B cell (primary cell): ENCODE measurements at regions not wholly inside any gene's neighbourhood (a gene's known extent, or its start where the extent isn't known, plus 50 kb on each side); places are given as distances from the start of the nearest gene placed in this dataset.

Experiments
- ATAC-seq: fragments of 200-7000 bp; cut with Tn5 transposase; one replicate; pipeline ENCODE4 v1.10.0; 2021; ENCODE audit warnings: low read depth, mild to moderate bottlenecking, moderate number of reproducible peaks, moderate library complexity
- CTCF ChIA-PET: fragments of 350-600 bp; sonication (Branson Sonifier 250); formaldehyde crosslinking; loops from one replicate; lab custom pipeline; 2021; ENCODE audit warnings: antibody characterized with exemption, inconsistent platforms; lab: Charles Lee
- POLR2A ChIA-PET: fragments of 350-600 bp; sonication (Branson Sonifier 250); formaldehyde crosslinking; loops from one replicate; lab custom pipeline; 2021; ENCODE audit warnings: antibody characterized with exemption; lab: Charles Lee
- DNase-seq: peaks from one replicate; pipeline ENCODE4 v3.0.0; 2013
- H2AFZ ChIP-seq: 2 replicates; pipeline ENCODE4 v1.6.1; 2012; ENCODE audit warnings: mild to moderate bottlenecking, low read depth, low read length; ENCODE audit not compliant: insufficient read depth, poor library complexity, severe bottlenecking
- H3K27ac ChIP-seq, 2 donors: 1 replicate in 1 of 2; 2 replicates in 1 of 2; pipeline ENCODE4 v1.5.1; 2012 to 2013; ENCODE audit warnings: low read length in 2 of 2, mild to moderate bottlenecking in 2 of 2, moderate library complexity in 1 of 2
- H3K27me3 ChIP-seq, 4 experiments: fragments of 200-600 bp in 1 of 4; sonication (generic) in 1 of 4; replicated peaks in 1 of 4; 1 replicate in 2 of 4; 2 replicates in 2 of 4; pipeline versions ENCODE4 v1.6.1 to v1.7.0; 2013 to 2016; ENCODE audit warnings: low read length in 3 of 4, mild to moderate bottlenecking in 2 of 4, mixed read lengths in 1 of 4, moderate library complexity in 1 of 4; ENCODE audit not compliant: insufficient read depth in 4 of 4, control insufficient read depth in 3 of 4; ENCODE audit errors: control extremely low read depth in 1 of 4
- H3K36me3 ChIP-seq, 2 experiments: replicated peaks in 1 of 2; 1 replicate in 1 of 2; 2 replicates in 1 of 2; pipeline versions ENCODE4 v1.6.1 to v1.7.1; 2013; ENCODE audit warnings: low read length in 1 of 2; ENCODE audit not compliant: insufficient read depth in 2 of 2, control insufficient read depth in 1 of 2; ENCODE audit errors: control extremely low read depth in 1 of 2, extremely low read depth in 1 of 2
- H3K4me1 ChIP-seq, 2 donors: fragments of 200-600 bp in 1 of 2; sonication (generic) in 1 of 2; 1 replicate in 1 of 2; 2 replicates in 1 of 2; pipeline versions ENCODE4 v1.5.1 to v1.6.1; 2013 to 2017; ENCODE audit warnings: low read length in 2 of 2; ENCODE audit not compliant: control insufficient read depth in 2 of 2, insufficient read depth in 2 of 2
- H3K4me2 ChIP-seq: replicated peaks from 2 replicates; pipeline ENCODE3; 2012; ENCODE audit warnings: mild to moderate bottlenecking, low read depth, low read length; ENCODE audit not compliant: poor library complexity, severe bottlenecking
- H3K4me3 ChIP-seq, 5 experiments: fragments of 200-600 bp in 1 of 5; sonication (generic) in 1 of 5; 1 replicate in 3 of 5; 2 replicates in 2 of 5; pipeline versions ENCODE4 v1.5.1 to v1.7.0; 2011 to 2016; ENCODE audit warnings: low read length in 4 of 5, mild to moderate bottlenecking in 4 of 5, low read depth in 2 of 5, control low read depth in 1 of 5, moderate library complexity in 1 of 5; ENCODE audit not compliant: insufficient read depth in 1 of 5; ENCODE audit errors: control extremely low read depth in 1 of 5, extremely low read depth in 1 of 5
- H3K79me2 ChIP-seq: fragments of 200-600 bp; sonication (generic); one replicate; pipeline ENCODE4 v1.6.0; 2016; ENCODE audit warnings: low read length; ENCODE audit not compliant: control insufficient read depth, insufficient read depth
- H3K9ac ChIP-seq: fragments of 200-600 bp; sonication (generic); 2 replicates; pipeline ENCODE4 v1.6.1; 2017; ENCODE audit warnings: mild to moderate bottlenecking, low read length, moderate library complexity
- H3K9me3 ChIP-seq, 3 donors: one replicate each; pipeline versions ENCODE4 v1.6.1 to v1.7.1; 2013; ENCODE audit warnings: low read length in 2 of 3; ENCODE audit not compliant: control insufficient read depth in 2 of 3, insufficient read depth in 1 of 3; ENCODE audit errors: control extremely low read depth in 1 of 3
- H4K20me1 ChIP-seq: 2 replicates; pipeline ENCODE4 v1.6.0; 2012; ENCODE audit warnings: mild to moderate bottlenecking, low read length; ENCODE audit not compliant: insufficient read depth, control insufficient read depth, poor library complexity, severe bottlenecking
- H3K27ac Mint-ChIP-seq: one replicate; pipeline ENCODE4 v1.8.0; 2021; ENCODE audit warnings: mixed read lengths
- H3K27me3 Mint-ChIP-seq: one replicate; pipeline ENCODE4 v1.8.0; 2021; ENCODE audit warnings: mixed read lengths
- H3K4me1 Mint-ChIP-seq: one replicate; pipeline ENCODE4 v1.8.0; 2021; ENCODE audit warnings: mixed read lengths
- H3K4me3 Mint-ChIP-seq: one replicate; pipeline ENCODE4 v1.8.0; 2021; ENCODE audit warnings: mixed read lengths
- H3K9me3 Mint-ChIP-seq: one replicate; pipeline ENCODE4 v1.8.0; 2022; ENCODE audit warnings: mixed read lengths; ENCODE audit not compliant: insufficient read depth
- CTCF ChIP-seq: fragments of 200-600 bp; IDR thresholded peaks from one replicate; pipeline ENCODE4 v1.8.0; 2022; ENCODE audit warnings: antibody characterized with exemption, mild to moderate bottlenecking
- EZH2 ChIP-seq: IDR thresholded peaks from 2 replicates; pipeline ENCODE4 v1.6.1; 2012; ENCODE audit warnings: borderline replicate concordance, low read depth, mild to moderate bottlenecking, moderate library complexity, low read length; ENCODE audit not compliant: insufficient read depth, poor library complexity, severe bottlenecking
- WGBS: methylation state at CpG from one replicate; pipeline ENCODE4 v1.1.5; 2013; ENCODE audit warnings: missing lambda C conversion rate; ENCODE audit not compliant: insufficient coverage; 5-methylcytosine and 5-hydroxymethylcytosine counted together
- intact Hi-C: fragments of 100-400 bp; cut with micrococcal nuclease; formaldehyde crosslinking; loops from one replicate; pipeline ENCODE4 v1.10.0; 2022

DNA sequence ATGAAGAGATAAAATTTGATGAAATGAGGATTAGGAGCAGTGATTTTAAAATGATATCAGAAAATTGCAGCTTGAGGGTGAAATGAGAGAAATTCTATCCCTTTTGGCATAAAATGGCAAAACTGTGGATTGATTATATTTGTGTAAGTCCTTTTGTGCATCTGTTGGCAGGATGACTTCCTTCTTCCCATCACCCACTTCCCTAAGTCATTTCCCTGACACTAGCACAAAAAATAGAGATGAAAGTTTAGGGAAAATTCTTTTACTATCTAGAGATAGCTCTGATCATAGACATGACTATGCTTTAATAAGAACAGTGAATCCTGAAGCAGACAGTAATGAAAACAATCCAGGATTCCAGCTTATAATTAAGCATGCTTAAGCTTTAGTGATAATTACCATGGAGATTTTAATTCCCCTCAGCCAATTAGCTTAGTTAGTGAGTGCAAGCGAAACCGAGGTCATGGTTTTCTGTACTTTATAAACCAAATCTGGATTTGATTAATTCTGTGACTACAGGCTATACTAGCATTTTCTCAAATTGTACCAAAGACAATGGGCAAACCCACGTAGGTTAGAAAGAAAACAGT lies 163.6 kb upstream of the TARS1 start:
- H3K4me2 ChIP-seq: no peak overlapping the region
- H3K79me2 ChIP-seq: no peaks in the 10 kb centered on the region
- Mint-ChIP-seq H3K9me3 (no peaks in the 10 kb centered on the region), H3K27me3 (no peaks in the 10 kb centered on the region), H3K4me1 (no peaks in the 10 kb centered on the region), H3K4me3 (no peak overlapping the region), H3K27ac (no peak overlapping the region)
- H3K27me3 ChIP-seq: no peaks in the 10 kb centered on the region
- H2AFZ ChIP-seq: no peak overlapping the region
- ChIA-PET POLR2A (no interaction called here), CTCF (interaction anchor here (0.9 kb wide), 1 partner anchor 23 kb away, joined by 3 read pairs; no protein-coding TSS in a partner anchor)
- H3K4me1 ChIP-seq: no peaks in the 10 kb centered on the region
- no peak for TF ChIP-seq CTCF
- no peak for TF ChIP-seq EZH2
- no peak overlapping the region for H3K4me3 ChIP-seq
- H4K20me1 ChIP-seq: no peaks in the 10 kb centered on the region
- 100% methylated on average over 1 of the region's 3 CpGs for WGBS
- DNase-seq: no peak
- H3K27ac ChIP-seq: no peak overlapping the region
- no peaks in the 10 kb centered on the region for H3K36me3 ChIP-seq
- H3K9ac ChIP-seq: no peak overlapping the region
- ATAC-seq: no peak
- intact Hi-C loops: no loop called here
- no peaks in the 10 kb centered on the region for H3K9me3 ChIP-seq

DNA sequence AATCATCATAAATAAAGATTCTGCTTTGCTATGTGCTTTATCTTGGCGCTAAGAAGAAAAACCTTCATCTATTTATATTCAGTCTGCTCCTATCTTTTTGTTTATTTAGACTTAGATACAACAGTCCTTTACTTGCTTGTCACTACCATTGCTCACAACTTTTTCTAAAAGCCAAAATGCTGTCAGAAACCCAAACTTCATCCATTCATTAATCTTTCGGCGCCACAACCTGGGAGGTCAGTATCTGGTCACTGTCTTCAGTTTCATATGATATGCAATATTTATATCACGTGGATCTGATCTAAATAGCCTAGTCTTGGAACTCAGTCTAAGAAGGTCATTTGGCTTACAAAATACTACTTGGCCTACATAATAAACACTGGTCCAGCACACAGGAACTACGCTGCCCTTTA lies 159.3 kb upstream of the TARS1 start:
- no peak for ATAC-seq
- TF ChIP-seq CTCF (no peak), EZH2 (no peak)
- Histone ChIP-seq H3K27me3 (no peaks in the 10 kb centered on the region), H3K9me3 (no peaks in the 10 kb centered on the region), H3K4me1 (no peaks in the 10 kb centered on the region), H4K20me1 (no peaks in the 10 kb centered on the region), H3K4me3 (no peak overlapping the region), H3K4me2 (no peak overlapping the region), H3K27ac (no peak overlapping the region), H2AFZ (no peak overlapping the region), H3K79me2 (no peaks in the 10 kb centered on the region), H3K9ac (no peak overlapping the region), H3K36me3 (no peaks in the 10 kb centered on the region)
- intact Hi-C loops: no loop called here
- no peak for DNase-seq
- H3K4me1 Mint-ChIP-seq: no peaks in the 10 kb centered on the region
- ChIA-PET POLR2A (no interaction called here), CTCF (no interaction called here)
- no peak overlapping the region for H3K4me3 Mint-ChIP-seq
- H3K9me3 Mint-ChIP-seq: no peaks in the 10 kb centered on the region
- no CpG with 5 or more reads among the region's 5 CpGs for whole genome bisulfite sequencing
- no peaks in the 10 kb centered on the region for H3K27me3 Mint-ChIP-seq
- H3K27ac Mint-ChIP-seq: no peak overlapping the region
